Left ventricle myocardium inferior (tissue), 1 donor: ENCODE measurements at regions not wholly inside any gene's neighbourhood (a gene's known extent, or its start where the extent isn't known, plus 50 kb on each side); places are given as distances from the start of the nearest gene placed in this dataset.

Source experiments
- DNase-seq: peaks from one replicate; pipeline ENCODE4 v3.0.0-alpha.2; 2020
- H3K27ac ChIP-seq: fragments of 200-600 bp; replicated peaks from 2 replicates; pipeline ENCODE4 v1.8.0; 2021
- H3K27me3 ChIP-seq: fragments of 200-600 bp; 2 replicates; pipeline ENCODE4 v1.8.0; 2021; ENCODE audit warnings: low read depth
- H3K36me3 ChIP-seq: fragments of 200-600 bp; 2 replicates; pipeline ENCODE4 v1.8.0; 2021
- H3K4me1 ChIP-seq: fragments of 200-600 bp; 2 replicates; pipeline ENCODE4 v1.8.0; 2021
- H3K4me3 ChIP-seq: fragments of 200-600 bp; 2 replicates; pipeline ENCODE4 v1.8.0; 2021; ENCODE audit warnings: mild to moderate bottlenecking, moderate library complexity
- H3K9me3 ChIP-seq: fragments of 200-600 bp; replicated peaks from 2 replicates; pipeline ENCODE4 v1.8.0; 2021
- intact Hi-C: fragments of 100-400 bp; cut with micrococcal nuclease; formaldehyde crosslinking; loops from one replicate; pipeline ENCODE4 v1.11.0; 2022
- TF ChIP-seq, protein P1 (sequence below): fragments of 200-600 bp; IDR thresholded peaks from 2 replicates; pipeline ENCODE4 v1.8.0; 2021; ENCODE audit warnings: antibody characterized with exemption, mild to moderate bottlenecking, borderline replicate concordance
- donor health status: DM: no; HTN: yes; CAD: no; lungs with severe emphysema.

DNA sequence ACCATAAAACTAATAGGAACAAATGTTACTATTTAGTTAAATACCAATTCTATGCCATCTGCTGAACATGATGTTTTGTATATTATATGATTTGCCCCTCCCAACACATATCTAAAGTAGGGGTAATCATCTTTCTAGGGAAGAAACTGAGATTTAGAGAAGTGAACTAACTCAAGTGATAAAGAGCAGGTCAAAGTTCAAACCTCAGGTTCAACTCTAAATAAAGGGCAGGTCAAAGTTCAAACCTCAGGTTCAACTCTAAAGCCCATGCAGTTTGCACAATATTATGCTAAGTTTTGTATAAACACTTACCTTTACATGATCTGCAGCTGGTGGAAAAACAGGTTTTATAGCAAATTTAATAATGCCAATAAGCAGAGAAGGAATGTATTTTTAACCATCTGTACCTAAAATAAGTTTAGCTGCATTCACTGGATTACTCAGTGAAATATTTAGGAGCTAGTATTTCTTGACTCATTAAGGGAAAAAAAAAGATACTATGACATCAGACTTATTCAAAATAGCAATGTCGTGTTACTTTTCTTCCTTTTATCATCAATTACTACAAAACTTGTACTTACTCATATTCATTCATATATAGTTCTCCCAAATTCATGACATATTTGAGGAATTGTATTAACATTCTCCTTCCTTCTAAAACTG is 1194.3 kb upstream of the CELF2 start:
- H3K36me3 ChIP-seq = no peaks in the 10 kb centered on the region
- intact Hi-C loops = no loop called here

DNA sequence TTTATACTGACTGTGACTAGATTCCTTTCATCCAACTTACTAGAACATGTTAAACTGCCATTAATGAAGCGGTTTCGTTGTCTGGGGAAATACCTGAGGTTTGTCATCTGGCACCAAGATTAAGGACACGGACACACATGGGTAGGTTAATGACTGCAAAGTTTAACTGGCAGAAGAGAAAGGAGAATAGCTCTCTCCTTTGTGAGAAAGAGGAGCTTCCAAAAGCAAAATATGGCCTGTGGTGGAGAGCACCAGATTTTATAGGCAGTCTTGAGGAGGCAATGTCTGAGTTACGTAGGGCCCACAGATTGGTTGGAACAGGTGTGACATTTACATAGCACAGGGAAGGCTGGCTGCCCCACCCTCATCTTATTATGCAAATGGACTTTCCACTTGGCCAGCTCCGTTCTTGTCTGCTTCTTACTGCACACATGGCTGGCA is 1193.0 kb upstream of the CELF2 start:
- intact Hi-C loops = no loop called here
- no peaks in the 10 kb centered on the region for H3K4me1 ChIP-seq
- H3K27me3 ChIP-seq = no peaks in the 10 kb centered on the region
- no peaks in the 10 kb centered on the region for H3K36me3 ChIP-seq
- no peaks in the 10 kb centered on the region for H3K9me3 ChIP-seq
- no peak overlapping the region for H3K4me3 ChIP-seq
- TF ChIP-seq, protein P1, sequence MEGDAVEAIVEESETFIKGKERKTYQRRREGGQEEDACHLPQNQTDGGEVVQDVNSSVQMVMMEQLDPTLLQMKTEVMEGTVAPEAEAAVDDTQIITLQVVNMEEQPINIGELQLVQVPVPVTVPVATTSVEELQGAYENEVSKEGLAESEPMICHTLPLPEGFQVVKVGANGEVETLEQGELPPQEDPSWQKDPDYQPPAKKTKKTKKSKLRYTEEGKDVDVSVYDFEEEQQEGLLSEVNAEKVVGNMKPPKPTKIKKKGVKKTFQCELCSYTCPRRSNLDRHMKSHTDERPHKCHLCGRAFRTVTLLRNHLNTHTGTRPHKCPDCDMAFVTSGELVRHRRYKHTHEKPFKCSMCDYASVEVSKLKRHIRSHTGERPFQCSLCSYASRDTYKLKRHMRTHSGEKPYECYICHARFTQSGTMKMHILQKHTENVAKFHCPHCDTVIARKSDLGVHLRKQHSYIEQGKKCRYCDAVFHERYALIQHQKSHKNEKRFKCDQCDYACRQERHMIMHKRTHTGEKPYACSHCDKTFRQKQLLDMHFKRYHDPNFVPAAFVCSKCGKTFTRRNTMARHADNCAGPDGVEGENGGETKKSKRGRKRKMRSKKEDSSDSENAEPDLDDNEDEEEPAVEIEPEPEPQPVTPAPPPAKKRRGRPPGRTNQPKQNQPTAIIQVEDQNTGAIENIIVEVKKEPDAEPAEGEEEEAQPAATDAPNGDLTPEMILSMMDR = no peak
- no peak overlapping the region for H3K27ac ChIP-seq
- DNase-seq = no peak

More for the DNA sequence above, 1194.3 kb upstream of the CELF2 start:
- no peaks in the 10 kb centered on the region for H3K9me3 ChIP-seq
- H3K27me3 ChIP-seq = no peaks in the 10 kb centered on the region
- no peaks in the 10 kb centered on the region for H3K4me1 ChIP-seq
- H3K27ac ChIP-seq = no peak overlapping the region
- DNase-seq = no peak
- H3K4me3 ChIP-seq = no peak overlapping the region
- TF ChIP-seq, protein P1 = no peak

DNA sequence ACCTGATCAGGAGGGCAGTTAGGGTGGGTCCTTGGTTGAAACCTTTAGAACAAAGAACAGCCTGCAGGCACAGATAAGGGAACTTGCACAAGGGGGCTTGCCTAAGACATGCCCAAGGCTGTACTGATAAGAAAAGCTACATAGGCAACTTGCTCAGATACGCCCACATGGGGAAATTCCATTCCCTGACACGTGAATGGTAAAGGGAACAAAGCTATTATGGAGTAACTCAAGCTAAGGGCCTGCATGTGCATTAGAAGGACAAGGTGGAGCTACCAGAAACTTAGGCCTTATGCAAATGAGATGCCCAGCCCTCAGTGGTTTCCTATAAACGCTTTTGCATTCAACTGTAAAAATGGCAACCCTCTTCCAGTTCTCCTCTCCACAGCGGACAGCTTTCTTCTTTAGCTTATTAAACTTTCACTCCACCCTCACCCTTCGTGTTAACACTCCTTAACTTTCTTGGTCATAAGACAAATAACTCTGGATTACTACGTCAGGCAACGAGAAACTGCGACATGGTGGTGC is 1192.1 kb upstream of the CELF2 start:
- TF ChIP-seq, protein P1 = no peak

DNA sequence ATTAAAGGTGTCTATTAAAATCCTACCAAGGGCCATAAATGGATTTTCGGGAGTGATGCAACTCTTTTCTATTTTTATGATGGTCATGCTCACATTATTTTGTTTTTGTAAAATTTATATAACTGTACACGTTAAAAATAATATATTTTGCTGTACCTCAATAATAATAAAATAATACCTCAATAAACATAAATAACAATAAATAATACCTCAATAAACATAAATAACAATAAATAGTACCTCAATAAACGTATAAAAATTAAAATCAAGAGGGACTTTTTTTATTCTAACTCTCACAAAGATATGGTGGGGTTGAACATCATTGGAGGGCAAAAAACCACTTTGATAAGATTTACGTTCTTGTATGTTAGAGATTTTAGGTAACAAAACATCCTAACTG is 1189.6 kb upstream of the CELF2 start:
- no peaks in the 10 kb centered on the region for H3K9me3 ChIP-seq
- no peaks in the 10 kb centered on the region for H3K27me3 ChIP-seq
- no peak for DNase-seq
- intact Hi-C loops = no loop called here
- TF ChIP-seq, protein P1 = no peak
- H3K4me3 ChIP-seq = no peak overlapping the region
- H3K36me3 ChIP-seq = no peaks in the 10 kb centered on the region
- no peak overlapping the region for H3K27ac ChIP-seq
- no peaks in the 10 kb centered on the region for H3K4me1 ChIP-seq

More for the DNA sequence above, 1192.1 kb upstream of the CELF2 start:
- Histone ChIP-seq H3K4me3 (no peak overlapping the region), H3K27ac (no peak overlapping the region), H3K9me3 (no peaks in the 10 kb centered on the region), H3K27me3 (no peaks in the 10 kb centered on the region), H3K36me3 (no peaks in the 10 kb centered on the region), H3K4me1 (no peaks in the 10 kb centered on the region)
- no peak for DNase-seq
- intact Hi-C loops = no loop called here

DNA sequence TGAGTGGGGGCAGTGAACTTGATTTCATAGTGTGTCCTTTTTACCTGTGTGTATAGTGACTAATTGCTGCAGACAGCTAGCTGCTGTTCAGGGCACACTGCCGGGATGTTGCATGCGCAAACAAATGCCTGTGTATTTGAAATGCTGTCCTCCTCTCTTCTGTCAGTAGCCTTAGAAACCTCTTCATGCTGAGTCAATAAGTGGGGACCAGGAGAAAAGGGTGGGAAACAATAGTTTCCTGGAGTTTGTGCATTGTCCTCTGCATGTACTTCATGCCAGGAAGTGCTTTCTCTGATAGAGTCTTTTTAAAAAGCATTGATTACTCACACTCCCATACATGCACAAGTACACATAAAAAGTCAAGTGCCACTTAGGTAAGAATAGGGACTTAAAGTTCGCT is 1183.7 kb upstream of the CELF2 start:
- Histone ChIP-seq H3K9me3 (peaks cover 15% of the 10 kb centered on the region), H3K27me3 (no peaks in the 10 kb centered on the region), H3K36me3 (no peaks in the 10 kb centered on the region), H3K4me3 (no peak overlapping the region), H3K4me1 (no peaks in the 10 kb centered on the region), H3K27ac (no peak overlapping the region)
- no peak for DNase-seq
- TF ChIP-seq, protein P1 = no peak
- intact Hi-C loops = no loop called here
